Suppressor macrophage treated with lipopolysaccharide for 4 hours (primary cell): ENCODE measurements at regions not wholly inside any gene's neighbourhood (a gene's known extent, or its start where the extent isn't known, plus 50 kb on each side); places are given as distances from the start of the nearest gene placed in this dataset.
A peak's percentile ranks its signal among the peaks of the same experiment; 100 is the strongest.

ENCODE experiments used
- DNase-seq: peaks from one replicate; pipeline ENCODE4 v3.0.0-alpha.2; 2020

- DNase-seq, result no peak
These were observed 473.0 kb upstream of the CITED2 start for GRCh38 chr6:139847457-139847813.

- peak; percentile 21 for DNase-seq
These were observed 472.3 kb upstream of the CITED2 start for GRCh38 chr6:139846538-139847456.

- DNase-seq, result no peak
These were observed 470.5 kb upstream of the CITED2 start for GRCh38 chr6:139844907-139845306.

- DNase-seq, result peak; percentile 79
These were observed 467.4 kb upstream of the CITED2 start for GRCh38 chr6:139841794-139842215.

- DNase-seq, result peak; percentile 92
These were observed 465.2 kb upstream of the CITED2 start for GRCh38 chr6:139839506-139840156.

- DNase-seq, result no peak
These were observed 459.8 kb upstream of the CITED2 start for GRCh38 chr6:139834232-139834631.

- no peak for DNase-seq
These were observed 459.1 kb upstream of the CITED2 start for GRCh38 chr6:139833592-139833991.

- no peak for DNase-seq
These were observed 458.3 kb upstream of the CITED2 start for GRCh38 chr6:139832493-139833305.

- DNase-seq, result no peak
These were observed 455.1 kb upstream of the CITED2 start for GRCh38 chr6:139829576-139829975.

- DNase-seq, result no peak
These were observed 454.5 kb upstream of the CITED2 start for GRCh38 chr6:139828751-139829519.

- DNase-seq, result no peak
These were observed 451.5 kb upstream of the CITED2 start for GRCh38 chr6:139825935-139826374.

- DNase-seq, result no peak
These were observed 450.4 kb upstream of the CITED2 start for GRCh38 chr6:139824864-139825263.

GRCh38 chr6:139823808-139824126 is 449.3 kb upstream of the CITED2 start:
- no peak for DNase-seq

- DNase-seq, result no peak
These were observed 448.8 kb upstream of the CITED2 start for GRCh38 chr6:139823099-139823807.

GRCh38 chr6:139821676-139822223 is 447.3 kb upstream of the CITED2 start:
- DNase-seq, result no peak

GRCh38 chr6:139820210-139820609 is 445.8 kb upstream of the CITED2 start:
- DNase-seq, result no peak

- no peak for DNase-seq
These were observed 445.3 kb upstream of the CITED2 start for GRCh38 chr6:139819776-139820175.

- DNase-seq, result no peak
These were observed 438.5 kb upstream of the CITED2 start for GRCh38 chr6:139812939-139813338.

- DNase-seq, result no peak
These were observed 427.3 kb upstream of the CITED2 start for GRCh38 chr6:139801571-139802321.

- DNase-seq, result peak; percentile 36
These were observed 426.4 kb upstream of the CITED2 start for GRCh38 chr6:139800837-139801236.

GRCh38 chr6:139790527-139790926 is 416.1 kb upstream of the CITED2 start:
- no peak for DNase-seq
